GM13976 (cell line): ENCODE measurements at regions not wholly inside any gene's neighbourhood (a gene's known extent, or its start where the extent isn't known, plus 50 kb on each side); places are given as distances from the start of the nearest gene placed in this dataset.
"Not testable (repeated sequence)": the region's sequence is repeated elsewhere in the genome, so short reads cannot be mapped to it uniquely, and the experiment has no call there.

Source experiments
- DNase-seq: peaks from one replicate; pipeline ENCODE4 v3.0.0; 2012; ENCODE audit warnings: low spot score
- in situ Hi-C: fragments of 300-500 bp; cut with MboI; formaldehyde crosslinking; loops from one replicate; pipeline ENCODE4 v1.12.0; 2022; ENCODE audit warnings: low sequenced_read_pairs, mixed read lengths, inconsistent platforms; ENCODE audit not compliant: unreplicated experiment
- TF ChIP-seq, protein P1 (sequence below): IDR thresholded peaks from 2 replicates; pipeline ENCODE4 v1.5.1; 2012; ENCODE audit warnings: borderline replicate concordance, mild to moderate bottlenecking; ENCODE audit not compliant: insufficient read depth; ENCODE audit errors: extremely low read depth, missing control alignments, control extremely low read depth

DNA sequence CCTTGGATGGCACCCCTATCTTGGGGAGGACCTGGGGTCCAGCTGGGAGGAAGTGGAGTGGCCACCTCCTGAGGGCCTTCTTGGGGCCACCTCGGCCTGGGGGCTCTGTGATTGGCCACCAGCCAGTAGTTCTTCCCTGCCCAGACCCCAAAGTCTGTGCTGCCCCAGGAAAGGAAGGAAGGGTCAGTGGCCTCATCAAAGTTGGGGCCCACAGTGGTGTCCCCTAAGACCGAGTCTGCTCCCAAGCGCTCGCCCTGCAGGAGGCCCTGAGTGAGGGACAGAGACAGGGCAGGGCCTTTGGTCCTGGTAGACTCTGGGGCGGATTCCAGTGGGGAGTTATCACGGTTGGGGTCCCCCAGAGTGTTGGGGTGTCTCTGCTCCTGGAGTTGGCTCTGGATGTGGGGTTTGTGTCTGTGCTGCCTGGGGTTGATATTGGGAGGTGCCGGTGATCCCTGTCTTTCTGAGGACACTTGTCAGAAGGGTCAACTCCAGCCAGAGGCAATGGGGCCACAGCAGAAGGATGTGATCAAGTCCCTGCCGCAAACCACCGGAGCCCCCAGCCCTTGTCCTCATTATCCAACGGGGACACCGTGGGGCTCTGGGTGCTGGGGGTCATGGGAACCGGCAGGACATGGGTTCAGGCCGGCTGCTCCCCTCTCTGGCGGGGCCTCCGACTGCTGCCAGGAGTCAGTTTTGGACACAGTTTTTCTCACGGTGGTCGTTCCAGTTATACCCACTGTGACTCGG is 364.3 kb downstream of the TMEM121 start:
- DNase-seq, result peak; percentile 2
- in situ Hi-C loops, result no loop called here
- TF ChIP-seq, protein P1, sequence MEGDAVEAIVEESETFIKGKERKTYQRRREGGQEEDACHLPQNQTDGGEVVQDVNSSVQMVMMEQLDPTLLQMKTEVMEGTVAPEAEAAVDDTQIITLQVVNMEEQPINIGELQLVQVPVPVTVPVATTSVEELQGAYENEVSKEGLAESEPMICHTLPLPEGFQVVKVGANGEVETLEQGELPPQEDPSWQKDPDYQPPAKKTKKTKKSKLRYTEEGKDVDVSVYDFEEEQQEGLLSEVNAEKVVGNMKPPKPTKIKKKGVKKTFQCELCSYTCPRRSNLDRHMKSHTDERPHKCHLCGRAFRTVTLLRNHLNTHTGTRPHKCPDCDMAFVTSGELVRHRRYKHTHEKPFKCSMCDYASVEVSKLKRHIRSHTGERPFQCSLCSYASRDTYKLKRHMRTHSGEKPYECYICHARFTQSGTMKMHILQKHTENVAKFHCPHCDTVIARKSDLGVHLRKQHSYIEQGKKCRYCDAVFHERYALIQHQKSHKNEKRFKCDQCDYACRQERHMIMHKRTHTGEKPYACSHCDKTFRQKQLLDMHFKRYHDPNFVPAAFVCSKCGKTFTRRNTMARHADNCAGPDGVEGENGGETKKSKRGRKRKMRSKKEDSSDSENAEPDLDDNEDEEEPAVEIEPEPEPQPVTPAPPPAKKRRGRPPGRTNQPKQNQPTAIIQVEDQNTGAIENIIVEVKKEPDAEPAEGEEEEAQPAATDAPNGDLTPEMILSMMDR, result no peak

DNA sequence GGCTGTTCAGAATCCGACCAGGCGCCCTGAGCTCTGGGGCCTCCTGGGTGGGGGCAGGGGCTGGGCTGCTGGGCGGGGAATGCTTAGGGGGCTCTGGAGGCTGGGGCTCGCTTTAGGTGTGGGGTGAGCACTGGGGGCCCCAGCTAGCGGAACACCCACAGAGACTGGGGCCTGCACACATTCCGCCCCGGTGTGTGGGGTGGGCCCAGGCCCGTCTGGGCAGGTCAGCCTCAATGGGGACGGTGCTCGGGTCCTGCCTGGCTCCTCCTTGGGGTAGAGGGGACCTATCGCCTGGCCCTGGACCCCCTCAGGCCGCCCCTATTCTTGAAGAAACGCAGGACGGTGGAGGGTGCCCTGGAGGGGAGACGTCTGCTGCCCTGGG is 364.8 kb downstream of the TMEM121 start:
- peak; percentile 0 for DNase-seq
- in situ Hi-C loops, result no loop called here
- TF ChIP-seq, protein P1, result no peak

GRCh38 chr14:105891631-105892452 is 365.5 kb downstream of the TMEM121 start:
- peak; percentile 5 for DNase-seq
- in situ Hi-C loops, result no loop called here
- TF ChIP-seq, protein P1, result no peak

GRCh38 chr14:105892453-105893441 is 366.4 kb downstream of the TMEM121 start:
- in situ Hi-C loops, DNase-seq: not testable (repeated sequence)

- in situ Hi-C loops, DNase-seq: not testable (repeated sequence)
These were observed 367.3 kb downstream of the TMEM121 start for GRCh38 chr14:105893686-105894085.

DNA sequence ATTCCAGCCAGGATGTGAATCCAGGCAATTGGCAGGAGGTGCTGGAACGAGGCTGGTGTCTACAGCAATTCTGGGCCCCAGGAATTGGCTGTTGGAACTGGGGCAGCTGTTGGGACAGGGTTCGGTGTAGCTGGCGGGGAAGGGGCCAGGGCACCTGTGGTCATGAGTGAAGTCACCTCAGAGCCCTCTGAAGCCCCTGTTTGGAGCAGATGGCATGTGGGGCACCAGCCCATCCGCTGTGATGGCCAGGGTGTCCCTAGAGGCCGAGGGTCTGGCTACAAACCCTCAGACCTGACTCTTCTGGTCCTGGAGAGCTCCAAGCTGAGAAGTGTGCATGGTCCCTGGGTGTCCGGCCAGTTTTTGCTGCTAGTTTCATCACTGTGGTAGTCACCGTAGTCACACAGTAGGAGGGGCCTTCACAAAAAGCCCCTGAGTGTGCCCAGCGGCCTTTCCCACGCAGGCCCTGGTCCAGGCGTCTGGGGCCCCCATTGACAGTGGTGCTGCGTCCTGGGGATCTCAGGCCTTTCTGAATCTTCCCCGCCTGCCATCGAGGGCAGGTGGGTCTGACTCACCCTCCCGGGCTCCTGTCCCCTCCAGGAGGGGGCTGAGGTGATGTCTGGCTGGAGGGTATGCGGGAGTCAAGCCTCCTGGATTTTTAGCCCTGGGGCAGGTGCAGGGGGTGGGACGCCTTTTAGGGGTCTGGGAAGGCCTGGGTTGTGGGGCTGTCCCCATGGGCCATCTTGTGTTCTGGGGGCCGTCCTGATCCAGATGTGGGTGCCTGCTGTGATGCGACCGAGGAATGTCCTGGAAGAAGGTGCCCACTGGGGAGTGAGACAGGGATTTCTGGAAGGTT is 368.0 kb downstream of the TMEM121 start:
- TF ChIP-seq, protein P1, result no peak
- in situ Hi-C loops, result no loop called here

More for the DNA sequence above, 368.0 kb downstream of the TMEM121 start:
- DNase-seq, result peak; percentile 5
